GM23338 (cell line): ENCODE measurements at regions not wholly inside any gene's neighbourhood (a gene's known extent, or its start where the extent isn't known, plus 50 kb on each side); places are given as distances from the start of the nearest gene placed in this dataset.

Experiments used
- CREB1 ChIP-seq: fragments of 250-450 bp; sonication (Bioruptor Pico); IDR thresholded peaks from 2 replicates; pipeline ENCODE4 v1.5.0; 2020; ENCODE audit warnings: low read depth, mild to moderate bottlenecking, moderate library complexity
- CTCF ChIP-seq, 2 experiments: fragments of 200-600 bp in 1 of 2; sonication (generic) in 1 of 2; conservative IDR thresholded peaks; 2 replicates each; pipeline versions ENCODE4 v1.5.1 to v1.6.1; 2016 to 2017; ENCODE audit warnings: antibody characterized with exemption in 2 of 2, low read depth in 2 of 2, mild to moderate bottlenecking in 2 of 2, moderate library complexity in 1 of 2
- ETS1 ChIP-seq: IDR thresholded peaks from 2 replicates; pipeline ENCODE4 v1.6.1; 2016; ENCODE audit warnings: antibody characterized with exemption
- EZH2 ChIP-seq: fragments of 200-600 bp; sonication (generic); IDR thresholded peaks from one replicate; pipeline ENCODE4 v1.8.0; 2017; ENCODE audit warnings: antibody characterized with exemption, mild to moderate bottlenecking, low read depth; ENCODE audit not compliant: unreplicated experiment
- EZH2phosphoT487 ChIP-seq: fragments of 200-600 bp; sonication (generic); IDR thresholded peaks from one replicate; pipeline ENCODE4 v1.8.1; 2018; ENCODE audit warnings: antibody characterized with exemption; ENCODE audit not compliant: unreplicated experiment
- JUNB ChIP-seq: IDR thresholded peaks from one replicate; pipeline ENCODE4 v1.6.1; 2016; ENCODE audit warnings: antibody characterized with exemption; ENCODE audit not compliant: unreplicated experiment
- NANOG ChIP-seq: IDR thresholded peaks from 2 replicates; pipeline ENCODE4 v1.6.1; 2016; ENCODE audit warnings: antibody characterized with exemption, borderline replicate concordance
- POLR2AphosphoS5 ChIP-seq: IDR thresholded peaks from 2 replicates; pipeline ENCODE4 v1.6.1; 2016; ENCODE audit warnings: antibody characterized with exemption, low read depth
- STAT1 ChIP-seq: IDR thresholded peaks from one replicate; pipeline ENCODE4 v1.6.1; 2016; ENCODE audit warnings: antibody characterized with exemption; ENCODE audit not compliant: unreplicated experiment
- ZNF114 ChIP-seq: fragments of 250-450 bp; sonication (Bioruptor Pico); IDR thresholded peaks from 2 replicates; pipeline ENCODE4 v1.5.0; 2020; ENCODE audit warnings: mild to moderate bottlenecking, moderate library complexity
- ZNF331 ChIP-seq: fragments of 250-450 bp; sonication (Bioruptor Pico); IDR thresholded peaks from 2 replicates; pipeline ENCODE4 v1.5.0; 2020; ENCODE audit warnings: low read depth, mild to moderate bottlenecking, moderate library complexity
- TF ChIP-seq, protein P1 (sequence below): fragments of 250-450 bp; sonication (Bioruptor Pico); IDR thresholded peaks from 2 replicates; pipeline ENCODE4 v1.5.0; 2020; ENCODE audit warnings: mild to moderate bottlenecking, moderate library complexity
- TF ChIP-seq, protein P2 (sequence below): IDR thresholded peaks from one replicate; pipeline ENCODE4 v1.6.1; 2018; ENCODE audit warnings: antibody characterized with exemption; ENCODE audit not compliant: unreplicated experiment

DNA sequence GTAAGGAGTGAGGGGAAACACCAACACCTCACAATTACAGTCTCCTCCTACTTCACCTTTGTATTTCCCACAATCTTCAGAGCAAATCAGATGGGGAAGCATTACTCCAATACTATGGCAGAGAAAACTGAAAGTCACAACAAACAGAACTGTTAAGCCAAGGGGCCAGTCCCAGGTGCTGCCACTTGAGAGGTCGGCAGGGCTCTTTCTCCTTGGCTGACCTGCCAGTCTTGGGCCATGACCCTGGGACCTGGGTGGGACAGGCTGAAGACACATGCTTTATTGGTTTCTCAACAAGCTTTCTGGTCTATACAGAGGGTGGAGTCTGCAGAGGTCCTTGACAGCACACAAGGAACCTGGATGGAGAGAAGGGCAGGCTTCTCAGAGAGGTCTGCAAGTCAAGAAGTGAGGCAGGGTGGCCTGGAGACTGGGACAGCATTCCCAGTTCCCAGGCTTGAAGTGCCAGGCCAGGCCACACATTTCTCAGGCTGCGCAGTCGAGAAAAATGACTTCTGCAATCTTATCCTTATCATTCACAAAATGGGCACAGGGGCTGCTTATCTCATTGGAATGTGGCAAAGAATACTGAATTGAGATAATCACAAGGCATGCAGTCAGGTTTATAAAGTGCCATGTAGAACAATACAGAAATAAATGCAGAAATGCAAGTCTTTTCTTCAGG lies 301.0 kb downstream of the CXCL12 start:
- TF ChIP-seq CTCF (conservative IDR thresholded peaks at IDR 0.05; ENCODE audit: low read depth in 2 of 2) (no peak), POLR2AphosphoS5 (no peak), STAT1 (no peak), EZH2 (no peak), EZH2phosphoT487 (no peak), ZNF114 (no peak), JUNB (no peak), ZNF331 (CRISPR knock-in tag) (no peak), ETS1 (no peak), CREB1 (CRISPR knock-in tag) (no peak), NANOG (no peak)
- TF ChIP-seq, protein P1, sequence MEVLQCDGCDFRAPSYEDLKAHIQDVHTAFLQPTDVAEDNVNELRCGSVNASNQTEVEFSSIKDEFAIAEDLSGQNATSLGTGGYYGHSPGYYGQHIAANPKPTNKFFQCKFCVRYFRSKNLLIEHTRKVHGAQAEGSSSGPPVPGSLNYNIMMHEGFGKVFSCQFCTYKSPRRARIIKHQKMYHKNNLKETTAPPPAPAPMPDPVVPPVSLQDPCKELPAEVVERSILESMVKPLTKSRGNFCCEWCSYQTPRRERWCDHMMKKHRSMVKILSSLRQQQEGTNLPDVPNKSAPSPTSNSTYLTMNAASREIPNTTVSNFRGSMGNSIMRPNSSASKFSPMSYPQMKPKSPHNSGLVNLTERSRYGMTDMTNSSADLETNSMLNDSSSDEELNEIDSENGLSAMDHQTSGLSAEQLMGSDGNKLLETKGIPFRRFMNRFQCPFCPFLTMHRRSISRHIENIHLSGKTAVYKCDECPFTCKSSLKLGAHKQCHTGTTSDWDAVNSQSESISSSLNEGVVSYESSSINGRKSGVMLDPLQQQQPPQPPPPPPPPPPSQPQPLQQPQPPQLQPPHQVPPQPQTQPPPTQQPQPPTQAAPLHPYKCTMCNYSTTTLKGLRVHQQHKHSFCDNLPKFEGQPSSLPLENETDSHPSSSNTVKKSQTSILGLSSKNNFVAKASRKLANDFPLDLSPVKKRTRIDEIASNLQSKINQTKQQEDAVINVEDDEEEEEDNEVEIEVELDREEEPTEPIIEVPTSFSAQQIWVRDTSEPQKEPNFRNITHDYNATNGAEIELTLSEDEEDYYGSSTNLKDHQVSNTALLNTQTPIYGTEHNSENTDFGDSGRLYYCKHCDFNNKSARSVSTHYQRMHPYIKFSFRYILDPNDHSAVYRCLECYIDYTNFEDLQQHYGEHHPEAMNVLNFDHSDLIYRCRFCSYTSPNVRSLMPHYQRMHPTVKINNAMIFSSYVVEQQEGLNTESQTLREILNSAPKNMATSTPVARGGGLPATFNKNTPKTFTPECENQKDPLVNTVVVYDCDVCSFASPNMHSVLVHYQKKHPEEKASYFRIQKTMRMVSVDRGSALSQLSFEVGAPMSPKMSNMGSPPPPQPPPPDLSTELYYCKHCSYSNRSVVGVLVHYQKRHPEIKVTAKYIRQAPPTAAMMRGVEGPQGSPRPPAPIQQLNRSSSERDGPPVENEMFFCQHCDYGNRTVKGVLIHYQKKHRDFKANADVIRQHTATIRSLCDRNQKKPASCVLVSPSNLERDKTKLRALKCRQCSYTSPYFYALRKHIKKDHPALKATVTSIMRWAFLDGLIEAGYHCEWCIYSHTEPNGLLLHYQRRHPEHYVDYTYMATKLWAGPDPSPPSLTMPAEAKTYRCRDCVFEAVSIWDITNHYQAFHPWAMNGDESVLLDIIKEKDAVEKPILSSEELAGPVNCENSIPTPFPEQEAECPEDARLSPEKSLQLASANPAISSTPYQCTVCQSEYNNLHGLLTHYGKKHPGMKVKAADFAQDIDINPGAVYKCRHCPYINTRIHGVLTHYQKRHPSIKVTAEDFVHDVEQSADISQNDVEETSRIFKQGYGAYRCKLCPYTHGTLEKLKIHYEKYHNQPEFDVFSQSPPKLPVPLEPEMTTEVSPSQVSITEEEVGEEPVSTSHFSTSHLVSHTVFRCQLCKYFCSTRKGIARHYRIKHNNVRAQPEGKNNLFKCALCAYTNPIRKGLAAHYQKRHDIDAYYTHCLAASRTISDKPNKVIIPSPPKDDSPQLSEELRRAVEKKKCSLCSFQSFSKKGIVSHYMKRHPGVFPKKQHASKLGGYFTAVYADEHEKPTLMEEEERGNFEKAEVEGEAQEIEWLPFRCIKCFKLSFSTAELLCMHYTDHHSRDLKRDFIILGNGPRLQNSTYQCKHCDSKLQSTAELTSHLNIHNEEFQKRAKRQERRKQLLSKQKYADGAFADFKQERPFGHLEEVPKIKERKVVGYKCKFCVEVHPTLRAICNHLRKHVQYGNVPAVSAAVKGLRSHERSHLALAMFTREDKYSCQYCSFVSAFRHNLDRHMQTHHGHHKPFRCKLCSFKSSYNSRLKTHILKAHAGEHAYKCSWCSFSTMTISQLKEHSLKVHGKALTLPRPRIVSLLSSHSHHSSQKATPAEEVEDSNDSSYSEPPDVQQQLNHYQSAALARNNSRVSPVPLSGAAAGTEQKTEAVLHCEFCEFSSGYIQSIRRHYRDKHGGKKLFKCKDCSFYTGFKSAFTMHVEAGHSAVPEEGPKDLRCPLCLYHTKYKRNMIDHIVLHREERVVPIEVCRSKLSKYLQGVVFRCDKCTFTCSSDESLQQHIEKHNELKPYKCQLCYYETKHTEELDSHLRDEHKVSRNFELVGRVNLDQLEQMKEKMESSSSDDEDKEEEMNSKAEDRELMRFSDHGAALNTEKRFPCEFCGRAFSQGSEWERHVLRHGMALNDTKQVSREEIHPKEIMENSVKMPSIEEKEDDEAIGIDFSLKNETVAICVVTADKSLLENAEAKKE (CRISPR knock-in tag) = no peak
- TF ChIP-seq, protein P2, sequence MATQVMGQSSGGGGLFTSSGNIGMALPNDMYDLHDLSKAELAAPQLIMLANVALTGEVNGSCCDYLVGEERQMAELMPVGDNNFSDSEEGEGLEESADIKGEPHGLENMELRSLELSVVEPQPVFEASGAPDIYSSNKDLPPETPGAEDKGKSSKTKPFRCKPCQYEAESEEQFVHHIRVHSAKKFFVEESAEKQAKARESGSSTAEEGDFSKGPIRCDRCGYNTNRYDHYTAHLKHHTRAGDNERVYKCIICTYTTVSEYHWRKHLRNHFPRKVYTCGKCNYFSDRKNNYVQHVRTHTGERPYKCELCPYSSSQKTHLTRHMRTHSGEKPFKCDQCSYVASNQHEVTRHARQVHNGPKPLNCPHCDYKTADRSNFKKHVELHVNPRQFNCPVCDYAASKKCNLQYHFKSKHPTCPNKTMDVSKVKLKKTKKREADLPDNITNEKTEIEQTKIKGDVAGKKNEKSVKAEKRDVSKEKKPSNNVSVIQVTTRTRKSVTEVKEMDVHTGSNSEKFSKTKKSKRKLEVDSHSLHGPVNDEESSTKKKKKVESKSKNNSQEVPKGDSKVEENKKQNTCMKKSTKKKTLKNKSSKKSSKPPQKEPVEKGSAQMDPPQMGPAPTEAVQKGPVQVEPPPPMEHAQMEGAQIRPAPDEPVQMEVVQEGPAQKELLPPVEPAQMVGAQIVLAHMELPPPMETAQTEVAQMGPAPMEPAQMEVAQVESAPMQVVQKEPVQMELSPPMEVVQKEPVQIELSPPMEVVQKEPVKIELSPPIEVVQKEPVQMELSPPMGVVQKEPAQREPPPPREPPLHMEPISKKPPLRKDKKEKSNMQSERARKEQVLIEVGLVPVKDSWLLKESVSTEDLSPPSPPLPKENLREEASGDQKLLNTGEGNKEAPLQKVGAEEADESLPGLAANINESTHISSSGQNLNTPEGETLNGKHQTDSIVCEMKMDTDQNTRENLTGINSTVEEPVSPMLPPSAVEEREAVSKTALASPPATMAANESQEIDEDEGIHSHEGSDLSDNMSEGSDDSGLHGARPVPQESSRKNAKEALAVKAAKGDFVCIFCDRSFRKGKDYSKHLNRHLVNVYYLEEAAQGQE = no peak
